ENCODE measurements at regions not wholly inside any gene's neighbourhood (a gene's known extent, or its start where the extent isn't known, plus 50 kb on each side); places are given as distances from the start of the nearest gene placed in this dataset.
"Not testable (repeated sequence)": the region's sequence is repeated elsewhere in the genome, so short reads cannot be mapped to it uniquely, and the experiment has no call there.

- no peak for DNase-seq
These were observed 93.9 kb downstream of the DACT1 start for GRCh38 chr14:58731465-58732293.

GRCh38 chr14:58732387-58732786 lies 94.6 kb downstream of the DACT1 start:
- no peak for DNase-seq

- DNase-seq = no peak
These were observed 95.9 kb downstream of the DACT1 start for GRCh38 chr14:58733451-58734208.

GRCh38 chr14:58735596-58735995 lies 97.8 kb downstream of the DACT1 start:
- no peak for DNase-seq

- DNase-seq = no peak
These were observed 98.8 kb downstream of the DACT1 start for GRCh38 chr14:58736606-58737005.

GRCh38 chr14:58737511-58737910 lies 99.7 kb downstream of the DACT1 start:
- DNase-seq = no peak

GRCh38 chr14:58738189-58738836 lies 100.6 kb downstream of the DACT1 start:
- no peak for DNase-seq

- DNase-seq = no peak
These were observed 101.1 kb downstream of the DACT1 start for GRCh38 chr14:58738876-58739275.

- DNase-seq = no peak
These were observed 101.9 kb downstream of the DACT1 start for GRCh38 chr14:58739674-58740073.

- DNase-seq = no peak
These were observed 102.7 kb downstream of the DACT1 start for GRCh38 chr14:58740379-58740935.

GRCh38 chr14:58744801-58745394 lies 107.1 kb downstream of the DACT1 start:
- DNase-seq = no peak

GRCh38 chr14:58746261-58746660 lies 108.5 kb downstream of the DACT1 start:
- no peak for DNase-seq

- no peak for DNase-seq
These were observed 108.9 kb downstream of the DACT1 start for GRCh38 chr14:58746701-58747100.

- no peak for DNase-seq
These were observed 109.4 kb downstream of the DACT1 start for GRCh38 chr14:58747181-58747580.

- DNase-seq = not testable (repeated sequence)
These were observed 110.5 kb downstream of the DACT1 start for GRCh38 chr14:58748251-58748650.

- DNase-seq = no peak
These were observed 111.4 kb downstream of the DACT1 start for GRCh38 chr14:58749066-58749669.

- DNase-seq = no peak
These were observed 112.8 kb downstream of the DACT1 start for GRCh38 chr14:58750321-58751269.

GRCh38 chr14:58751788-58752187 lies 114.0 kb downstream of the DACT1 start:
- DNase-seq = no peak

- DNase-seq = no peak
These were observed 114.5 kb downstream of the DACT1 start for GRCh38 chr14:58752289-58752688.

- DNase-seq = no peak
These were observed 115.0 kb downstream of the DACT1 start for GRCh38 chr14:58752771-58753201.

Measured in activated naive CD4-positive, alpha-beta T cell (primary cell).